ENCODE measurements at regions not wholly inside any gene's neighbourhood (a gene's known extent, or its start where the extent isn't known, plus 50 kb on each side); places are given as distances from the start of the nearest gene placed in this dataset.

- no peak for TF ChIP-seq CTCF (IDR thresholded peaks at IDR 0.05; ENCODE audit: borderline replicate concordance)
- Histone ChIP-seq H3K4me3 (no peak overlapping the region), H3K27ac (replicated peaks) (no peak overlapping the region), H3K9me3 (replicated peaks) (no peaks in the 10 kb centered on the region), H3K36me3 (no peaks in the 10 kb centered on the region), H3K4me1 (no peaks in the 10 kb centered on the region), H3K27me3 (ENCODE audit: low read depth) (no peaks in the 10 kb centered on the region)
- intact Hi-C loops (cut with micrococcal nuclease) = no loop called here
- no peak for DNase-seq
These were observed 317.7 kb upstream of the ADGRB3 start for GRCh38 chr6:68317366-68317765.

- intact Hi-C loops (cut with micrococcal nuclease) = no loop called here
- TF ChIP-seq CTCF (IDR thresholded peaks at IDR 0.05; ENCODE audit: borderline replicate concordance) = no peak
- Histone ChIP-seq H3K4me3 (no peak overlapping the region), H3K36me3 (no peaks in the 10 kb centered on the region), H3K4me1 (no peaks in the 10 kb centered on the region), H3K9me3 (replicated peaks) (no peaks in the 10 kb centered on the region), H3K27me3 (ENCODE audit: low read depth) (no peaks in the 10 kb centered on the region), H3K27ac (replicated peaks) (no peak overlapping the region)
- no peak for DNase-seq
These were observed 321.2 kb upstream of the ADGRB3 start for GRCh38 chr6:68313911-68314310.

DNA sequence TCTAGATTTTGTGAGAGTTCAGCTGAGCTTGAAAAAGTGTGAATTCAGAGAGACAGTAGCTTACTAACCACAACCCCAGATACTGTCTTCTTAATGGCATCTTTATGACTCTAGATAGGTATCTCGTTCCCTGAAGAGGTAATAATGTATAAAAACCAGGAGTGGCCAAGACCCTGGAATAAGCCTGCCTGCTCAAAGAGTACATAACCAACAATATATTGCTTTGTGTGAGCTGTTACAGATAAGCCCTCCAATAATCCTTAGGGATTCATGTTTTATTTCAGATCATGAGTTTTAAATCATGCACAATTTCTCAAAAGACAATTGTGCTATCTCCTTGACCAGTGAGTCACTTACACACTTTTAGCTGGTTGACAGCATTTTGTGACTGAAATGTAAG lies 327.8 kb upstream of the ADGRB3 start:
- TF ChIP-seq CTCF (IDR thresholded peaks at IDR 0.05; ENCODE audit: borderline replicate concordance) = no peak
- intact Hi-C loops (cut with micrococcal nuclease) = no loop called here
- H3K9me3 ChIP-seq (replicated peaks) = peaks cover 21% of the 10 kb centered on the region
- H3K36me3 ChIP-seq = no peaks in the 10 kb centered on the region
- no peaks in the 10 kb centered on the region for H3K27me3 ChIP-seq (ENCODE audit: low read depth)
- no peak overlapping the region for H3K27ac ChIP-seq (replicated peaks)
- no peak for DNase-seq
- H3K4me3 ChIP-seq = no peak overlapping the region
- no peaks in the 10 kb centered on the region for H3K4me1 ChIP-seq

GRCh38 chr6:68296126-68296525 lies 339.0 kb upstream of the ADGRB3 start:
- Histone ChIP-seq H3K4me3 (no peak overlapping the region), H3K9me3 (replicated peaks) (peaks cover 57% of the 10 kb centered on the region), H3K27ac (replicated peaks) (no peak overlapping the region), H3K36me3 (no peaks in the 10 kb centered on the region), H3K27me3 (ENCODE audit: low read depth) (no peaks in the 10 kb centered on the region), H3K4me1 (no peaks in the 10 kb centered on the region)
- TF ChIP-seq CTCF (IDR thresholded peaks at IDR 0.05; ENCODE audit: borderline replicate concordance) = no peak
- intact Hi-C loops (cut with micrococcal nuclease) = no loop called here
- DNase-seq = no peak

- H3K9me3 ChIP-seq (replicated peaks) = peaks cover 17% of the 10 kb centered on the region
- no peak overlapping the region for H3K27ac ChIP-seq (replicated peaks)
- H3K4me3 ChIP-seq = no peak overlapping the region
- no peaks in the 10 kb centered on the region for H3K27me3 ChIP-seq (ENCODE audit: low read depth)
- intact Hi-C loops (cut with micrococcal nuclease) = no loop called here
- no peaks in the 10 kb centered on the region for H3K4me1 ChIP-seq
- no peaks in the 10 kb centered on the region for H3K36me3 ChIP-seq
- no peak for DNase-seq
- TF ChIP-seq CTCF (IDR thresholded peaks at IDR 0.05; ENCODE audit: borderline replicate concordance) = no peak
These were observed 352.4 kb upstream of the ADGRB3 start for GRCh38 chr6:68282646-68283045.

Data from left ventricle myocardium inferior (tissue), 1 donor.